GM21825 (cell line): ENCODE measurements at regions not wholly inside any gene's neighbourhood (a gene's known extent, or its start where the extent isn't known, plus 50 kb on each side); places are given as distances from the start of the nearest gene placed in this dataset.

ENCODE experiments used
- ATAC-seq: cut with Tn5 transposase; IDR thresholded peaks from one replicate; pipeline ENCODE4 v1.9.1; 2021; ENCODE audit warnings: mild to moderate bottlenecking, moderate library complexity; ENCODE audit not compliant: unreplicated experiment

- no peak for ATAC-seq
These were observed 526.1 kb downstream of the CCER1 start for GRCh38 chr12:90428881-90429280.

- no peak for ATAC-seq
These were observed 526.5 kb downstream of the CCER1 start for GRCh38 chr12:90428465-90428864.

- ATAC-seq = no peak
These were observed 531.0 kb downstream of the CCER1 start for GRCh38 chr12:90423965-90424364.

- ATAC-seq = no peak
These were observed 544.0 kb downstream of the CCER1 start for GRCh38 chr12:90410962-90411361.

- no peak for ATAC-seq
These were observed 547.1 kb downstream of the CCER1 start for GRCh38 chr12:90407841-90408240.

GRCh38 chr12:90404071-90404470, 550.9 kb downstream of the CCER1 start:
- no peak for ATAC-seq

GRCh38 chr12:90401185-90401584, 553.8 kb downstream of the CCER1 start:
- no peak for ATAC-seq

GRCh38 chr12:90399357-90399756, 555.6 kb downstream of the CCER1 start:
- no peak for ATAC-seq

GRCh38 chr12:90398285-90398836, 556.6 kb downstream of the CCER1 start:
- ATAC-seq = no peak

- ATAC-seq = no peak
These were observed 558.4 kb downstream of the CCER1 start for GRCh38 chr12:90396556-90396955.

GRCh38 chr12:90393652-90394051, 561.3 kb downstream of the CCER1 start:
- ATAC-seq = no peak

- no peak for ATAC-seq
These were observed 561.9 kb downstream of the CCER1 start for GRCh38 chr12:90393089-90393488.

GRCh38 chr12:90390947-90391346, 564.0 kb downstream of the CCER1 start:
- ATAC-seq = no peak

GRCh38 chr12:90368081-90368480, 586.9 kb downstream of the CCER1 start:
- ATAC-seq = no peak

GRCh38 chr12:90366286-90366685, 588.7 kb downstream of the CCER1 start:
- no peak for ATAC-seq

- ATAC-seq = no peak
These were observed 594.7 kb downstream of the CCER1 start for GRCh38 chr12:90360300-90360699.

- no peak for ATAC-seq
These were observed 599.1 kb downstream of the CCER1 start for GRCh38 chr12:90355711-90356355.

GRCh38 chr12:90343966-90344365, 611.0 kb downstream of the CCER1 start:
- no peak for ATAC-seq

GRCh38 chr12:90342081-90342480, 612.9 kb downstream of the CCER1 start:
- no peak for ATAC-seq

- no peak for ATAC-seq
These were observed 615.1 kb downstream of the CCER1 start for GRCh38 chr12:90339837-90340236.

- no peak for ATAC-seq
These were observed 616.6 kb downstream of the CCER1 start for GRCh38 chr12:90338365-90338764.

GRCh38 chr12:90337018-90337417, 618.0 kb downstream of the CCER1 start:
- ATAC-seq = no peak

- no peak for ATAC-seq
These were observed 619.4 kb downstream of the CCER1 start for GRCh38 chr12:90335566-90335965.
